Right cardiac atrium (tissue), 5 donors: ENCODE measurements at regions not wholly inside any gene's neighbourhood (a gene's known extent, or its start where the extent isn't known, plus 50 kb on each side); places are given as distances from the start of the nearest gene placed in this dataset.
"Not testable (repeated sequence)": the region's sequence is repeated elsewhere in the genome, so short reads cannot be mapped to it uniquely, and the experiment has no call there.

Experiments used
- ATAC-seq, 2 donors: fragments of 200-7000 bp; cut with Tn5 transposase; one replicate each; pipeline versions ENCODE4 v1.8.0 to v1.9.1; 2020; ENCODE audit warnings: moderate library complexity in 2 of 2, mild to moderate bottlenecking in 1 of 2
- DNase-seq, 3 donors: peaks; one replicate each; pipeline ENCODE4 v3.0.0-alpha.2; 2020
- H3K27ac ChIP-seq: one replicate; pipeline ENCODE4 v1.5.1; 2013; ENCODE audit warnings: mild to moderate bottlenecking, low read length, control low read depth, moderate library complexity
- H3K27me3 ChIP-seq: one replicate; pipeline ENCODE4 v1.6.1; 2013; ENCODE audit not compliant: control insufficient read depth, insufficient read depth
- H3K4me1 ChIP-seq: one replicate; pipeline ENCODE4 v1.6.1; 2013; ENCODE audit warnings: low read length; ENCODE audit not compliant: control insufficient read depth, insufficient read depth
- H3K4me3 ChIP-seq: one replicate; pipeline ENCODE4 v1.5.1; 2013; ENCODE audit warnings: low read length, control low read depth
- H3K9me3 ChIP-seq: one replicate; pipeline ENCODE4 v1.6.1; 2013; ENCODE audit warnings: low read length; ENCODE audit not compliant: control insufficient read depth
- WGBS: extraction: QIAGEN DNeasy Blood & Tissue Kit; methylation state at CpG from one replicate; pipeline ENCODE4 v1.1.7; 2013; 5-methylcytosine and 5-hydroxymethylcytosine counted together
- intact Hi-C, 4 donors: fragments of 100-400 bp; cut with DNase I; formaldehyde crosslinking; loops; one replicate each; pipeline versions ENCODE4 v1.11.0 to v1.14.0; 2022 to 2023
- donor health status: healthy with polysubstance abuse.
- donor health status: DM: no; HTN: yes; CAD: no.
- donor health status: DM: no; HTN: no; CAD: no.
- donor health status: DM: no; HTN: yes; CAD: no; lungs with severe emphysema.
- donor health status: DM: yes; HTN: yes; CAD: no.

- Histone ChIP-seq H3K9me3 (no peaks in the 10 kb centered on the region), H3K27me3 (no peaks in the 10 kb centered on the region), H3K4me1 (no peaks in the 10 kb centered on the region), H3K27ac (no peak overlapping the region), H3K4me3 (no peak overlapping the region)
- under 1% methylated on average over 2 of the region's 2 CpGs for WGBS
- ATAC-seq (no peak), DNase-seq (no peak)
- intact Hi-C loops = no loop called here
Measured at GRCh38 chr5:91499943-91500531, 116.9 kb upstream of the ARRDC3 start.

GRCh38 chr5:91495699-91496098 is 112.6 kb upstream of the ARRDC3 start:
- 81% methylated on average over 2 of the region's 2 CpGs for WGBS
- Histone ChIP-seq H3K9me3 (no peaks in the 10 kb centered on the region), H3K4me1 (no peaks in the 10 kb centered on the region), H3K27ac (no peak overlapping the region), H3K4me3 (no peak overlapping the region), H3K27me3 (no peaks in the 10 kb centered on the region)
- intact Hi-C loops = no loop called here
- no peak for DNase-seq
- ATAC-seq = no peak

- intact Hi-C loops = no loop called here
- H3K27me3 ChIP-seq = no peaks in the 10 kb centered on the region
- WGBS = 77% methylated on average over 4 of the region's 4 CpGs
- H3K4me3 ChIP-seq = no peak overlapping the region
- no peaks in the 10 kb centered on the region for H3K4me1 ChIP-seq
- no peak for ATAC-seq
- no peak overlapping the region for H3K27ac ChIP-seq
- no peaks in the 10 kb centered on the region for H3K9me3 ChIP-seq
- no peak for DNase-seq
Measured at GRCh38 chr5:91494447-91494996, 111.4 kb upstream of the ARRDC3 start.

DNA sequence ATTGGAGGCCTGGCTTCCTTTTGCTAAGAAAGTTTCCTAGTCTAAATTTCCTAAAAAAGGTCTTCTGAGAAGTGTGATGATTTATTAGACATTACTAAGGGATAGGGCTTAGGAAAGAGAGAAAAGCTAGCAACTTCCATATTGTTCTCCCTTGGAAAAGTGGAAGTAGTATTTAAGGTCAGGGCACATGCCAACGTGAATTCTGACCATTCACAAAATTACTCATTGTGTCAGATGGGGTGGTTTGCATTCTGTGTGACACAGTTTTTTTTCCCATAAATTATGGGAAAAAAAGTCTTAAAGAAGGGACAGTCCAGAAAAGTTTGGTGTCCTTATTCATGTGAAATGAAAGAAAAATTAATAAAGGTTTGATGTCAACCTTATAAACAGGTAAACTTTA is 110.0 kb upstream of the ARRDC3 start:
- H3K27ac ChIP-seq = no peak overlapping the region
- 50% methylated on average over 1 of the region's 1 CpG for WGBS
- H3K27me3 ChIP-seq = no peaks in the 10 kb centered on the region
- intact Hi-C loops = no loop called here
- H3K4me3 ChIP-seq = no peak overlapping the region
- H3K9me3 ChIP-seq = no peaks in the 10 kb centered on the region
- ATAC-seq (no peak), DNase-seq (no peak)
- no peaks in the 10 kb centered on the region for H3K4me1 ChIP-seq

DNA sequence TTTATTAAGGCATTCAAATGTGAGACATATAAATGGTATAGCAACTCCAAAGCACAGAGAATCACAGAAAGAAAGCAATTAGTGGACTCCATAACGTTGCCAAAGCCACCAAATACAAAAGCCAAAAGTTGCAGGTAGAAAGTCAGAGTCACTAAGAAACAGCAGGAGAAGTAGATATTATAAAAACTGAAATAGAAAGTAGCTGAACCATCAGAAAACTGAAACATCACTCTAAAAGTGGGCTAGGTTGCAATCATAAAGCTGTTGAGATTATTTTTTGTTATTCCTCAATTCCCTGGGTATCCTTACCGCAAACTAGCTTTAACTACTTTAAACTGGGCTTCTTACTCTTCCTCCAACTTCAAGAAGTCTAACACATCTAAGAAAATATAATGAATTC is 108.1 kb upstream of the ARRDC3 start:
- DNase-seq = no peak
- WGBS = 64% methylated on average over 2 of the region's 2 CpGs
- intact Hi-C loops = no loop called here
- Histone ChIP-seq H3K9me3 (no peaks in the 10 kb centered on the region), H3K27ac (no peak overlapping the region), H3K27me3 (no peaks in the 10 kb centered on the region), H3K4me3 (no peak overlapping the region), H3K4me1 (no peaks in the 10 kb centered on the region)
- no peak for ATAC-seq

GRCh38 chr5:91490316-91490715 is 107.2 kb upstream of the ARRDC3 start:
- no peaks in the 10 kb centered on the region for H3K27me3 ChIP-seq

GRCh38 chr5:91487420-91487819 is 104.3 kb upstream of the ARRDC3 start:
- no peak for ATAC-seq
- Histone ChIP-seq H3K4me1 (peaks cover under 1% of the 10 kb centered on the region), H3K27ac (no peak overlapping the region), H3K4me3 (no peak overlapping the region), H3K9me3 (no peaks in the 10 kb centered on the region), H3K27me3 (no peaks in the 10 kb centered on the region)
- no peak for DNase-seq
- intact Hi-C loops = no loop called here
- 71% methylated on average over 2 of the region's 2 CpGs for WGBS

More at GRCh38 chr5:91490316-91490715, 107.2 kb upstream of the ARRDC3 start:
- Histone ChIP-seq H3K4me1 (no peaks in the 10 kb centered on the region), H3K4me3 (no peak overlapping the region), H3K27ac (no peak overlapping the region), H3K9me3 (no peaks in the 10 kb centered on the region)
- WGBS = 74% methylated on average over 3 of the region's 3 CpGs
- ATAC-seq (no peak), DNase-seq (no peak)
- intact Hi-C loops = no loop called here

GRCh38 chr5:91486638-91487037 is 103.5 kb upstream of the ARRDC3 start:
- DNase-seq (no peak), ATAC-seq (no peak)
- 52% methylated on average over 2 of the region's 2 CpGs for WGBS
- Histone ChIP-seq H3K27ac (no peak overlapping the region), H3K4me3 (no peak overlapping the region), H3K4me1 (peaks cover 1% of the 10 kb centered on the region), H3K27me3 (no peaks in the 10 kb centered on the region), H3K9me3 (no peaks in the 10 kb centered on the region)
- intact Hi-C loops = no loop called here

DNA sequence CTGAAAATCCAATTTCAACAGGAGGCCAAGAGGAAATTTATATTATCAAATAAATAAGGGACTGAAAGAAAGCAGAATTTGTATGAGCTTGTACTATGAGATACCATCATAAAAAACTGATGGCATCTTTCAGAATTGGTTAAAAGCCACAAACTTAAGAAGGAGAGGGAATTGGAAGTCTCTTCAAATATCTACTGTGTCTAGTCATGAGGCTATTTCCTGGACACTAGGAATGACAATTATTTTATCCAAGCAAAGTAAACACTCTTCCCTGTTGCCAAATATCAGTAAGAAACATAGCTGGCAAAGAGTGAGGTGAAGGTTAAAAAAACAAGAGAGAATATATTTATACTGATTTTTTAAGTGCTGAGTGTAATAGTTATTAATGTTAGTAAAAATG is 101.5 kb upstream of the ARRDC3 start:
- Histone ChIP-seq H3K27ac (no peak overlapping the region), H3K4me1 (peaks cover 1% of the 10 kb centered on the region), H3K27me3 (no peaks in the 10 kb centered on the region), H3K9me3 (no peaks in the 10 kb centered on the region), H3K4me3 (no peak overlapping the region)
- no peak for ATAC-seq
- intact Hi-C loops = no loop called here
- no peak for DNase-seq

GRCh38 chr5:91479376-91479775 is 96.3 kb upstream of the ARRDC3 start:
- intact Hi-C loops, H3K9me3 ChIP-seq, H3K27me3 ChIP-seq, H3K27ac ChIP-seq, DNase-seq, ATAC-seq, H3K4me3 ChIP-seq, H3K4me1 ChIP-seq: not testable (repeated sequence)
- 73% methylated on average over 2 of the region's 2 CpGs for WGBS

DNA sequence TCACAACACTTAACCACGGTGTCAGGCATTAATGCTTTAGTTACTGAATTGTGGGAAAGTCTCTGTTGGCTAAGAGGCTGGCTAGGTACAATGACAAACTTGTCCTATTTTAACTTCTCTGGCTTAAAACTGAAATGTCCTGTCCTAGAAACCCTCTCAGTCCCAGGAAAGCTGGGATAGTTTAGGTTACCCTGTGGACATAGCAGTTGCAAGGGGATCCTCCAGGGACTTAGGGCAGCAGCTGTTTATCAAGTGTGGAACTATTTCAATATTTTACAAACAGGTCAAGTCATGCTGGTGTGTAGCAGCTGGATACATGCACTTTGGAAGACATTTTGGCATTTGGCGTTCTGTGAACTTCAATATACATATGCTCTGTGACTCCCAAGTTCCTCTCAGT is 95.0 kb upstream of the ARRDC3 start:
- no peak for DNase-seq
- H3K27ac ChIP-seq = no peak overlapping the region
- no peaks in the 10 kb centered on the region for H3K27me3 ChIP-seq
- peaks cover 1% of the 10 kb centered on the region for H3K4me1 ChIP-seq
- intact Hi-C loops = no loop called here
- no peaks in the 10 kb centered on the region for H3K9me3 ChIP-seq
- no peak for ATAC-seq
- WGBS = 91% methylated on average over 2 of the region's 2 CpGs
- no peak overlapping the region for H3K4me3 ChIP-seq

DNA sequence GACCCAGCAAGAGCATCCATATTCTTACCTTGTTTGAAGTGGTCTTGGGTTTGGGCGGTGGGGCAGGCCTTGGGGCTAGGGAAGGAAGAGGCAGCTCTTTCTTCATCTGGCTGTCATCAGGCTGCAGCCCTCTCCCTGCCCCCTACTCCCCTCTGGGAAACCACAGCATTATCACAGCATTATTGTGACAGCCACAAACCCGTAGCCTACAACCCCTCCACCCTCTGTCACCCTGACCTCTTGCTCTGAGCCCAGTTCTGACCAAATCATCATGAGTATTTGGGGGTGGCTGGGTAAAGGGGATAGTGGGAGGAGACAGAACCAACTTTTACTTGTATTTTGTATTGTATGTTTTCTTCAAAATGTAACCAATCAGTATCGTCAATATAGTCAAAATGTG is 94.3 kb upstream of the ARRDC3 start:
- H3K4me3 ChIP-seq = no peak overlapping the region
- no peaks in the 10 kb centered on the region for H3K27me3 ChIP-seq
- no peak overlapping the region for H3K27ac ChIP-seq
- 83% methylated on average over 3 of the region's 3 CpGs for WGBS
- peak in 1 of 3 donors; percentile 12 for DNase-seq
- no peak for ATAC-seq
- intact Hi-C loops = no loop called here
- H3K9me3 ChIP-seq = no peaks in the 10 kb centered on the region
- H3K4me1 ChIP-seq = peaks cover 1% of the 10 kb centered on the region
